IMR-90 (cell line): ENCODE measurements at regions not wholly inside any gene's neighbourhood (a gene's known extent, or its start where the extent isn't known, plus 50 kb on each side); places are given as distances from the start of the nearest gene placed in this dataset.

Source experiments
- ATAC-seq: fragments of 200-7000 bp; cut with Tn5 transposase; 2 replicates; pipeline ENCODE4 v1.9.1; 2020; ENCODE audit warnings: low read depth, mild to moderate bottlenecking, moderate library complexity
- BruUV-seq: library from RNA; stranded (reverse); fragments of 400-500 nt; replicated peaks from 2 replicates; lab custom pipeline; 2021; lab: Mats Ljungman, UMichigan
- CTCF ChIA-PET: fragments of 300-600 bp; formaldehyde crosslinking; extraction: SDS; loops from one replicate; lab custom pipeline; 2021; ENCODE audit warnings: antibody characterized with exemption; lab: Yijun Ruan, JAX
- POLR2A ChIA-PET: fragments of 300-600 bp; sonication (Branson Sonifier 250); formaldehyde crosslinking; loops from one replicate; lab custom pipeline; 2022; ENCODE audit warnings: antibody characterized with exemption; ENCODE audit not compliant: unreplicated experiment; lab: Charles Lee
- DNase-seq: peaks from one replicate; pipeline ENCODE4 v3.0.0; 2013
- H2AFZ ChIP-seq: replicated peaks from 2 replicates; pipeline ENCODE3; 2013; ENCODE audit warnings: low read length, mild to moderate bottlenecking; ENCODE audit not compliant: poor library complexity
- H2AK5ac ChIP-seq: 2 replicates; pipeline ENCODE4 v1.6.1; 2013; ENCODE audit warnings: low read depth, low read length, inconsistent platforms
- H2AK9ac ChIP-seq: replicated peaks from 2 replicates; pipeline ENCODE3; 2013; ENCODE audit warnings: mild to moderate bottlenecking, low read depth, low read length, moderate library complexity; ENCODE audit not compliant: poor library complexity
- H2BK120ac ChIP-seq: 2 replicates; pipeline ENCODE4 v1.6.1; 2013; ENCODE audit warnings: low read depth, low read length, inconsistent platforms
- H2BK15ac ChIP-seq: 3 replicates; pipeline ENCODE4 v1.6.1; 2013; ENCODE audit warnings: low read depth, low read length, inconsistent platforms
- H2BK20ac ChIP-seq: 2 replicates; pipeline ENCODE4 v1.6.1; 2013; ENCODE audit warnings: low read depth, mild to moderate bottlenecking, inconsistent platforms, low read length, moderate library complexity
- H2BK5ac ChIP-seq: 2 replicates; pipeline ENCODE4 v1.6.1; 2013; ENCODE audit warnings: mild to moderate bottlenecking, low read depth, low read length, inconsistent platforms; ENCODE audit not compliant: poor library complexity, severe bottlenecking
- H3K14ac ChIP-seq: replicated peaks from 2 replicates; pipeline ENCODE4 v1.6.1; 2013; ENCODE audit warnings: low read depth, low read length, inconsistent platforms
- H3K18ac ChIP-seq: 2 replicates; pipeline ENCODE4 v1.6.1; 2013; ENCODE audit warnings: low read depth, low read length, control low read depth
- H3K23ac ChIP-seq: 2 replicates; pipeline ENCODE4 v1.6.1; 2013; ENCODE audit warnings: low read depth, low read length, inconsistent platforms
- H3K27ac ChIP-seq: 2 replicates; pipeline ENCODE4 v1.5.1; 2013; ENCODE audit warnings: mild to moderate bottlenecking, control low read depth, low read length; ENCODE audit not compliant: insufficient read depth
- H3K27me3 ChIP-seq: 2 replicates; pipeline ENCODE4 v1.6.1; 2013; ENCODE audit warnings: low read length; ENCODE audit not compliant: control insufficient read depth, insufficient read depth
- H3K36me3 ChIP-seq: 2 replicates; pipeline ENCODE4 v1.6.1; 2013; ENCODE audit warnings: low read length, mixed read lengths; ENCODE audit not compliant: control insufficient read depth, insufficient read depth
- H3K4ac ChIP-seq: 2 replicates; pipeline ENCODE4 v1.6.1; 2013; ENCODE audit warnings: low read depth, low read length, inconsistent platforms
- H3K4me1 ChIP-seq: 2 replicates; pipeline ENCODE4 v1.6.1; 2013; ENCODE audit warnings: low read length, mixed read lengths; ENCODE audit not compliant: control insufficient read depth, insufficient read depth
- H3K4me2 ChIP-seq: 2 replicates; pipeline ENCODE4 v1.6.1; 2013; ENCODE audit warnings: low read depth, mild to moderate bottlenecking, control low read depth, low read length, moderate library complexity
- H3K4me3 ChIP-seq: 2 replicates; pipeline ENCODE4 v1.5.1; 2013; ENCODE audit warnings: low read depth, mild to moderate bottlenecking, control low read depth, low read length, moderate library complexity; ENCODE audit not compliant: insufficient read depth
- H3K56ac ChIP-seq: 2 replicates; pipeline ENCODE4 v1.6.1; 2013; ENCODE audit warnings: low read length, inconsistent platforms; ENCODE audit not compliant: insufficient read depth; ENCODE audit errors: extremely low read depth
- H3K79me1 ChIP-seq, 2 experiments: 2 replicates each; pipeline ENCODE4 v1.6.1; 2013; ENCODE audit warnings: low read length in 2 of 2, inconsistent platforms in 1 of 2, low read depth in 1 of 2
- H3K9ac ChIP-seq: 2 replicates; pipeline ENCODE4 v1.6.1; 2013; ENCODE audit warnings: low read depth, low read length, control low read depth
- H3K9me1 ChIP-seq: 2 replicates; pipeline ENCODE4 v1.6.1; 2013; ENCODE audit warnings: low read length, inconsistent platforms; ENCODE audit not compliant: insufficient read depth
- H3K9me3 ChIP-seq: 2 replicates; pipeline ENCODE4 v1.6.1; 2013; ENCODE audit warnings: low read length; ENCODE audit not compliant: control insufficient read depth, insufficient read depth
- H4K20me1 ChIP-seq: 2 replicates; pipeline ENCODE4 v1.6.1; 2013; ENCODE audit warnings: low read length, inconsistent platforms; ENCODE audit not compliant: insufficient read depth
- H4K5ac ChIP-seq: 2 replicates; pipeline ENCODE4 v1.6.1; 2013; ENCODE audit warnings: mild to moderate bottlenecking, low read depth, low read length, control low read depth
- H4K8ac ChIP-seq, 2 experiments: 2 replicates each; pipeline ENCODE4 v1.6.1; 2013; ENCODE audit warnings: low read depth in 2 of 2, low read length in 2 of 2, control low read depth in 1 of 2, inconsistent platforms in 1 of 2
- H4K91ac ChIP-seq: 2 replicates; pipeline ENCODE4 v1.6.1; 2013; ENCODE audit warnings: low read depth, low read length, inconsistent platforms; ENCODE audit not compliant: insufficient read depth
- MAFK ChIP-seq: IDR thresholded peaks from 2 replicates; pipeline ENCODE4 v1.6.1; 2012; ENCODE audit warnings: low read depth, low read length, improper control_type of control experiment
- MAZ ChIP-seq: IDR thresholded peaks from 2 replicates; pipeline ENCODE4 v1.6.1; 2012; ENCODE audit warnings: low read depth, mild to moderate bottlenecking, low read length, improper control_type of control experiment, moderate library complexity, borderline replicate concordance
- NFE2L2 ChIP-seq: fragments of 150-350 bp; IDR thresholded peaks from 2 replicates; pipeline ENCODE4 v1.6.1; 2016; ENCODE audit warnings: low read depth, mild to moderate bottlenecking, low read length
- WGBS, 2 experiments: methylation state at CpG; one replicate each; pipeline versions ENCODE4 v1.1.5 to v1.1.7; 2013; ENCODE audit warnings: missing lambda C conversion rate in 2 of 2; ENCODE audit not compliant: insufficient read length in 1 of 2; ENCODE audit errors: extremely low coverage in 2 of 2; 5-methylcytosine and 5-hydroxymethylcytosine counted together
- dilution Hi-C: fragments of 300-500 bp; cut with HindIII; formaldehyde crosslinking; loops from one replicate; pipeline ENCODE4 v1.14.3; 2018; ENCODE audit warnings: low sequenced_read_pairs; ENCODE audit not compliant: unreplicated experiment
- in situ Hi-C: fragments of 300-500 bp; cut with MboI; formaldehyde crosslinking; loops from 3 replicates; pipeline ENCODE4 v1.14.3; 2019; ENCODE audit warnings: low sequenced_read_pairs, inconsistent platforms, mixed read lengths
- intact Hi-C: fragments of 100-400 bp; cut with micrococcal nuclease; formaldehyde crosslinking; loops from 2 replicates; pipeline ENCODE4 v1.10.0; 2022

- Histone ChIP-seq H3K4me2 (no peak overlapping the region), H4K5ac (no peak overlapping the region), H3K9me3 (no peaks in the 10 kb centered on the region), H2BK15ac (no peak overlapping the region), H2BK120ac (no peak overlapping the region), H3K9ac (no peak overlapping the region), H3K23ac (no peak overlapping the region), H3K18ac (no peak overlapping the region), H2BK20ac (no peak overlapping the region), H4K8ac (no peak overlapping the region), H2AK9ac (no peak overlapping the region), H3K4me1 (no peaks in the 10 kb centered on the region), H2AK5ac (no peak overlapping the region), H3K56ac (no peak overlapping the region), H3K4ac (no peak overlapping the region), H3K27me3 (no peaks in the 10 kb centered on the region), H4K20me1 (no peaks in the 10 kb centered on the region), H3K36me3 (no peaks in the 10 kb centered on the region), H3K14ac (no peak overlapping the region), H3K27ac (no peak overlapping the region), H3K79me1 (no peaks in the 10 kb centered on the region), H3K9me1 (no peaks in the 10 kb centered on the region), H4K91ac (no peak overlapping the region), H2BK5ac (no peak overlapping the region), H2AFZ (no peak overlapping the region), H3K4me3 (no peak overlapping the region)
- POLR2A ChIA-PET = no interaction called here
- intact Hi-C loops = no loop called here
- DNase-seq (no peak), ATAC-seq (no peak)
- CTCF ChIA-PET = no interaction called here
- TF ChIP-seq NFE2L2 (no peak), MAFK (no peak), MAZ (no peak)
- BruUV-seq = no TSS peak
- in situ Hi-C loops = no loop called here
- dilution Hi-C loops = no loop called here
- WGBS, 2 experiments = no CpG with 5 or more reads among the region's 1 CpG
These were observed 54.4 kb upstream of the GRIP1 start for GRCh38 chr12:66733321-66733720.
